Tibial artery (tissue), 4 donors: ENCODE measurements at regions not wholly inside any gene's neighbourhood (a gene's known extent, or its start where the extent isn't known, plus 50 kb on each side); places are given as distances from the start of the nearest gene placed in this dataset.

Experiments used
- DNase-seq, 2 donors: peaks; one replicate each; pipeline ENCODE4 v3.0.0-alpha.2; 2019
- H3K27ac ChIP-seq, 2 donors: fragments of 200-600 bp; sonication (generic) in 1 of 2; 1 replicate in 1 of 2; 2 replicates in 1 of 2; pipeline ENCODE4 v1.5.1; 2018 to 2019; ENCODE audit warnings: mild to moderate bottlenecking in 1 of 2
- H3K27me3 ChIP-seq, 2 donors: fragments of 200-600 bp; sonication (generic) in 1 of 2; one replicate each; pipeline versions ENCODE4 v1.5.1 to v1.6.0; 2016 to 2019
- H3K36me3 ChIP-seq, 3 donors: fragments of 200-600 bp; sonication (generic) in 2 of 3; one replicate each; pipeline ENCODE4 v1.5.1; 2016 to 2019; ENCODE audit warnings: mild to moderate bottlenecking in 2 of 3
- H3K4me1 ChIP-seq, 4 donors: fragments of 200-600 bp; sonication (generic) in 2 of 4; 1 replicate in 3 of 4; 2 replicates in 1 of 4; pipeline ENCODE4 v1.5.1; 2016 to 2019
- H3K4me3 ChIP-seq, 2 donors: fragments of 200-600 bp; sonication (generic) in 1 of 2; 1 replicate in 1 of 2; 2 replicates in 1 of 2; pipeline ENCODE4 v1.5.1; 2018 to 2019; ENCODE audit warnings: mild to moderate bottlenecking in 2 of 2
- H3K9me3 ChIP-seq, 3 donors: fragments of 200-600 bp; sonication (generic) in 1 of 3; one replicate each; pipeline ENCODE4 v1.5.1; 2016 to 2019
- CTCF ChIP-seq, 2 experiments: fragments of 200-600 bp in 1 of 2; fragments of 450-650 bp in 1 of 2; IDR thresholded peaks; one replicate each; pipeline ENCODE4 v1.5.1; 2017 to 2019; ENCODE audit warnings: antibody characterized with exemption in 2 of 2, mild to moderate bottlenecking in 1 of 2, moderate library complexity in 1 of 2
- intact Hi-C: fragments of 100-400 bp; cut with DNase I; formaldehyde crosslinking; loops from one replicate; pipeline ENCODE4 v1.15.0; 2023; ENCODE audit warnings: low total_unique reads

DNA sequence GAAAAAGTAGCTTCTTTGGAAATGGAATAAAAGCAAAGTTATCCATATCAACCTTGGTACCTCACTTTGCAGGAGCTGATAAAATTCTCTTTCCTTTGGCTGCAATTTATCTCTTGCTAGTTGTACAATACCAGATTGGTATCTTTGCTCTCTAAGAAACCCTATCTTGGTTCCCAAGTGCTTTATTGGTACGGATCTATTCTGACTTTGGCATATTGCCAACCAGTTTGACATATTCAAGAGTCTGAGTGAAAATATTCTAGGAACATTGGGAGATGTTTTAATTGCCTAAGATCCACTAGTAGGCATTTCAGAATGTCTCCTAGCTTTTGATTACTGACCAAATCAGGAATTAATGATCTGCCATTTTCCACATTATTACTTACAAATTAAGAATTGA lies 167.2 kb upstream of the ATP2B1 start:
- H3K4me1 ChIP-seq = no peaks in the 10 kb centered on the region
- H3K36me3 ChIP-seq = no peaks in the 10 kb centered on the region
- no peak overlapping the region for H3K27ac ChIP-seq
- intact Hi-C loops = no loop called here
- H3K27me3 ChIP-seq = no peaks in the 10 kb centered on the region
- peaks cover 0 to 4% (median 0%) of the 10 kb centered on the region in 3 donors for H3K9me3 ChIP-seq
- TF ChIP-seq CTCF (IDR thresholded peaks at IDR 0.05) = no peak
- no peak for DNase-seq
- no peak overlapping the region for H3K4me3 ChIP-seq

GRCh38 chr12:89875225-89875624 lies 166.6 kb upstream of the ATP2B1 start:
- H3K9me3 ChIP-seq = peaks cover 0 to 5% (median 0%) of the 10 kb centered on the region in 3 donors
- H3K27me3 ChIP-seq = no peaks in the 10 kb centered on the region
- intact Hi-C loops = no loop called here
- H3K36me3 ChIP-seq = no peaks in the 10 kb centered on the region
- TF ChIP-seq CTCF (IDR thresholded peaks at IDR 0.05) = no peak
- no peak overlapping the region for H3K27ac ChIP-seq
- no peak overlapping the region for H3K4me3 ChIP-seq
- H3K4me1 ChIP-seq = no peaks in the 10 kb centered on the region
- DNase-seq = no peak

GRCh38 chr12:89874146-89874545 lies 165.5 kb upstream of the ATP2B1 start:
- no peaks in the 10 kb centered on the region for H3K36me3 ChIP-seq
- no peaks in the 10 kb centered on the region for H3K27me3 ChIP-seq
- H3K9me3 ChIP-seq = peaks cover 0 to 5% (median 0%) of the 10 kb centered on the region in 3 donors
- intact Hi-C loops = no loop called here
- no peak overlapping the region for H3K27ac ChIP-seq
- DNase-seq = no peak
- no peak for TF ChIP-seq CTCF (IDR thresholded peaks at IDR 0.05)
- no peaks in the 10 kb centered on the region for H3K4me1 ChIP-seq
- H3K4me3 ChIP-seq = no peak overlapping the region

DNA sequence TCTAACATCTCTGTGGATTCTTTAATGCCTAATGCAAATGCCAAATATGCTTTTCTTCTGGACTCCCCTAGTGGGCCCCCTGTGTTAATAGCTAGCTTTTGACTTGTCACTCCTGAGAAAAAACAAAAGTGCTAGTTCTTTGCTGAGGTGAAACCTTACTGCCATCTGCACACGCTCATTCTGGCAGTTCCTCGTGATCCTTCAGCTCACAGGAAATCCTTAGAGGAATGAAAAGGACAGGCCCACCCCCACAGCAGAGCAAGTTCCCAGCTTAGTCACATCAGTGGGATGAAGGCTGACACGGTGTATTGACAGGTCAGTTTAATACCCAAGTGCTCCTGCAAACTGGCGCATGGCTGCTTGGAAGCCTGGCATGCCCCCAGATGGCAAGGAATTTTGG lies 165.1 kb upstream of the ATP2B1 start:
- Histone ChIP-seq H3K4me1 (no peaks in the 10 kb centered on the region), H3K36me3 (no peaks in the 10 kb centered on the region), H3K9me3 (peaks cover 0 to 5% (median 0%) of the 10 kb centered on the region in 3 donors), H3K27me3 (no peaks in the 10 kb centered on the region), H3K4me3 (no peak overlapping the region), H3K27ac (no peak overlapping the region)
- no peak for TF ChIP-seq CTCF (IDR thresholded peaks at IDR 0.05)
- intact Hi-C loops = no loop called here
- no peak for DNase-seq

GRCh38 chr12:89872922-89873630 lies 164.4 kb upstream of the ATP2B1 start:
- H3K4me3 ChIP-seq = no peak overlapping the region
- no peaks in the 10 kb centered on the region for H3K27me3 ChIP-seq
- TF ChIP-seq CTCF (IDR thresholded peaks at IDR 0.05) = no peak
- peaks cover 0 to 5% (median 0%) of the 10 kb centered on the region in 3 donors for H3K9me3 ChIP-seq
- no peak for DNase-seq
- intact Hi-C loops = no loop called here
- H3K4me1 ChIP-seq = no peaks in the 10 kb centered on the region
- H3K36me3 ChIP-seq = no peaks in the 10 kb centered on the region
- no peak overlapping the region for H3K27ac ChIP-seq
